ENCODE measurements at regions not wholly inside any gene's neighbourhood (a gene's known extent, or its start where the extent isn't known, plus 50 kb on each side); places are given as distances from the start of the nearest gene placed in this dataset.

DNA sequence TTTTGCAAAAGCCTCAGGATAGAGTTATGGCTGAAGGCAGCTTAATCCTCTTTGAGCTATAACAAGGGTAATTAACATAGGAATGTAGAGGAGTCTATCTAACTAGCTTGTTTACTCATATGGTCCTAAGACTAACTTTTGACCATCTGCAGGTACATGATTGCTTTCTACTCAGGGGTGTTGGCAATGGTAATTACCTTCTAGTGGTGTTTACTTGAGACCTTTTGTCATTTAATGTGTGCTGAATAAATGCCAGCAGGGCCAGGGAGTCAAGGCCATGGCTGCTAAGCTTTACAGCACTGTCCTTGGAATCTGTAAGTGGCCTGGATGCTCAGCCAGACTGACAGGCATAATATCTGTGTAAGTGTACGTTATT, 1325.0 kb downstream of the XPNPEP1 start:
- TF ChIP-seq, protein P1, sequence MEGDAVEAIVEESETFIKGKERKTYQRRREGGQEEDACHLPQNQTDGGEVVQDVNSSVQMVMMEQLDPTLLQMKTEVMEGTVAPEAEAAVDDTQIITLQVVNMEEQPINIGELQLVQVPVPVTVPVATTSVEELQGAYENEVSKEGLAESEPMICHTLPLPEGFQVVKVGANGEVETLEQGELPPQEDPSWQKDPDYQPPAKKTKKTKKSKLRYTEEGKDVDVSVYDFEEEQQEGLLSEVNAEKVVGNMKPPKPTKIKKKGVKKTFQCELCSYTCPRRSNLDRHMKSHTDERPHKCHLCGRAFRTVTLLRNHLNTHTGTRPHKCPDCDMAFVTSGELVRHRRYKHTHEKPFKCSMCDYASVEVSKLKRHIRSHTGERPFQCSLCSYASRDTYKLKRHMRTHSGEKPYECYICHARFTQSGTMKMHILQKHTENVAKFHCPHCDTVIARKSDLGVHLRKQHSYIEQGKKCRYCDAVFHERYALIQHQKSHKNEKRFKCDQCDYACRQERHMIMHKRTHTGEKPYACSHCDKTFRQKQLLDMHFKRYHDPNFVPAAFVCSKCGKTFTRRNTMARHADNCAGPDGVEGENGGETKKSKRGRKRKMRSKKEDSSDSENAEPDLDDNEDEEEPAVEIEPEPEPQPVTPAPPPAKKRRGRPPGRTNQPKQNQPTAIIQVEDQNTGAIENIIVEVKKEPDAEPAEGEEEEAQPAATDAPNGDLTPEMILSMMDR (IDR thresholded peaks at IDR 0.05; ENCODE audit: low read depth, low read length, missing input control) = no peak
- TF ChIP-seq, protein P2, sequence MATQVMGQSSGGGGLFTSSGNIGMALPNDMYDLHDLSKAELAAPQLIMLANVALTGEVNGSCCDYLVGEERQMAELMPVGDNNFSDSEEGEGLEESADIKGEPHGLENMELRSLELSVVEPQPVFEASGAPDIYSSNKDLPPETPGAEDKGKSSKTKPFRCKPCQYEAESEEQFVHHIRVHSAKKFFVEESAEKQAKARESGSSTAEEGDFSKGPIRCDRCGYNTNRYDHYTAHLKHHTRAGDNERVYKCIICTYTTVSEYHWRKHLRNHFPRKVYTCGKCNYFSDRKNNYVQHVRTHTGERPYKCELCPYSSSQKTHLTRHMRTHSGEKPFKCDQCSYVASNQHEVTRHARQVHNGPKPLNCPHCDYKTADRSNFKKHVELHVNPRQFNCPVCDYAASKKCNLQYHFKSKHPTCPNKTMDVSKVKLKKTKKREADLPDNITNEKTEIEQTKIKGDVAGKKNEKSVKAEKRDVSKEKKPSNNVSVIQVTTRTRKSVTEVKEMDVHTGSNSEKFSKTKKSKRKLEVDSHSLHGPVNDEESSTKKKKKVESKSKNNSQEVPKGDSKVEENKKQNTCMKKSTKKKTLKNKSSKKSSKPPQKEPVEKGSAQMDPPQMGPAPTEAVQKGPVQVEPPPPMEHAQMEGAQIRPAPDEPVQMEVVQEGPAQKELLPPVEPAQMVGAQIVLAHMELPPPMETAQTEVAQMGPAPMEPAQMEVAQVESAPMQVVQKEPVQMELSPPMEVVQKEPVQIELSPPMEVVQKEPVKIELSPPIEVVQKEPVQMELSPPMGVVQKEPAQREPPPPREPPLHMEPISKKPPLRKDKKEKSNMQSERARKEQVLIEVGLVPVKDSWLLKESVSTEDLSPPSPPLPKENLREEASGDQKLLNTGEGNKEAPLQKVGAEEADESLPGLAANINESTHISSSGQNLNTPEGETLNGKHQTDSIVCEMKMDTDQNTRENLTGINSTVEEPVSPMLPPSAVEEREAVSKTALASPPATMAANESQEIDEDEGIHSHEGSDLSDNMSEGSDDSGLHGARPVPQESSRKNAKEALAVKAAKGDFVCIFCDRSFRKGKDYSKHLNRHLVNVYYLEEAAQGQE (IDR thresholded peaks at IDR 0.05) = no peak
- TF ChIP-seq, protein P3, sequence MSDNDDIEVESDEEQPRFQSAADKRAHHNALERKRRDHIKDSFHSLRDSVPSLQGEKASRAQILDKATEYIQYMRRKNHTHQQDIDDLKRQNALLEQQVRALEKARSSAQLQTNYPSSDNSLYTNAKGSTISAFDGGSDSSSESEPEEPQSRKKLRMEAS (IDR thresholded peaks at IDR 0.05) = no peak
- TF ChIP-seq JUND (IDR thresholded peaks at IDR 0.05) (no peak), YY1 (IDR thresholded peaks at IDR 0.05) (no peak), GABPA (IDR thresholded peaks at IDR 0.05 in 1 of 2, conservative IDR thresholded peaks at IDR 0.05 in 1 of 2) (no peak), SP1 (IDR thresholded peaks at IDR 0.05) (no peak)

All from liver (tissue), 3 donors.